Heart right ventricle (tissue), 16 donors: ENCODE measurements at regions not wholly inside any gene's neighbourhood (a gene's known extent, or its start where the extent isn't known, plus 50 kb on each side); places are given as distances from the start of the nearest gene placed in this dataset.
A peak's percentile ranks its signal among the peaks of the same experiment; 100 is the strongest.

Source experiments
- ATAC-seq, 8 donors: fragments of 200-7000 bp; cut with Tn5 transposase; one replicate each; pipeline ENCODE4 v1.9.1; 2020; ENCODE audit warnings: mild to moderate bottlenecking in 8 of 8, moderate library complexity in 8 of 8, moderate number of reproducible peaks in 1 of 8
- DNase-seq, 2 donors: peaks; one replicate each; pipeline ENCODE4 v3.0.0-alpha.2; 2020
- H3K27ac ChIP-seq, 10 donors: fragments of 200-600 bp; sonication (generic) in 2 of 10; one replicate each; pipeline versions ENCODE4 v1.5.0 to v1.8.0; 2020 to 2022; ENCODE audit warnings: mild to moderate bottlenecking in 3 of 10
- H3K27me3 ChIP-seq, 7 donors: fragments of 200-600 bp; one replicate each; pipeline ENCODE4 v1.8.0; 2021 to 2022; ENCODE audit warnings: mild to moderate bottlenecking in 2 of 7
- H3K36me3 ChIP-seq, 9 donors: fragments of 200-600 bp; sonication (generic) in 1 of 9; one replicate each; pipeline versions ENCODE4 v1.5.0 to v1.8.0; 2020 to 2022; ENCODE audit warnings: mild to moderate bottlenecking in 2 of 9
- H3K4me1 ChIP-seq, 9 donors: fragments of 200-600 bp; sonication (generic) in 1 of 9; one replicate each; pipeline versions ENCODE4 v1.5.0 to v1.8.0; 2020 to 2022; ENCODE audit warnings: mild to moderate bottlenecking in 4 of 9
- H3K4me3 ChIP-seq, 10 donors: fragments of 200-600 bp; sonication (generic) in 2 of 10; one replicate each; pipeline versions ENCODE4 v1.5.0 to v1.8.0; 2020 to 2022; ENCODE audit warnings: mild to moderate bottlenecking in 7 of 10, moderate library complexity in 2 of 10
- H3K9me3 ChIP-seq, 11 donors: fragments of 200-600 bp in 10 of 11; sonication (generic) in 2 of 11; one replicate each; pipeline versions ENCODE4 v1.5.0 to v1.8.0; 2013 to 2022; ENCODE audit warnings: mild to moderate bottlenecking in 2 of 11, control low read depth in 1 of 11, moderate library complexity in 1 of 11
- WGBS, 2 donors: extraction: QIAGEN DNeasy Blood & Tissue Kit; methylation state at CpG; one replicate each; pipeline ENCODE4 v1.1.7; 2013; ENCODE audit warnings: inconsistent platforms in 1 of 2; 5-methylcytosine and 5-hydroxymethylcytosine counted together
- intact Hi-C, 10 donors: fragments of 100-400 bp; cut with DNase I; formaldehyde crosslinking; loops; one replicate each; pipeline versions ENCODE4 v1.11.1 to v1.14.2; 2022
- TF ChIP-seq, protein P1 (sequence below), 9 donors: fragments of 200-600 bp; sonication (generic) in 2 of 9; IDR thresholded peaks; one replicate each; pipeline versions ENCODE4 v1.5.0 to v1.8.0; 2021 to 2022; ENCODE audit warnings: antibody characterized with exemption in 9 of 9, mild to moderate bottlenecking in 5 of 9, moderate library complexity in 1 of 9
- donor health status: Arrhythmogenic right ventricular cardiomyopathy.
- donor health status: ischemic (EF 13 %, LVEDD 7.1; RV severe dilation, severe dysfunction).
- donor health status: healthy with polysubstance abuse.
- donor health status: DM: no; HTN: yes; CAD: no.
- donor health status: DM: no; HTN: no; CAD: no.
- donor health status: ischemic (EF 25% LVEDD 6.9; RV normal size, moderate dysfunction).
- donor health status: ischemic (EF 25% LVEDD 5.7; RV mildly dilated, moderate dysfunction).
- donor health status: healthy.
- donor health status: DM: yes; HTN: yes; CAD: no.
- donor health status: Ischemic cardiomyopathy.
- donor health status: ischemic (EF 35%, LVEDD 5.7; RV mildly dilated, moderate dysfunction).
- donor health status: nonischemic (EF 11% LVEDD 7.7; RV severe dilation, severe dysfunction).
- donor health status: DM: yes; HTN: yes; CAD: no.
- donor health status: PGD.
- donor health status: ischemic (EF 29% LVEDD 5.4; RV normal size, mild dysfunction).
- donor health status: nonischemic (EF 23%, LVEDD 6.1; RV moderate dilation, normal function).

DNA sequence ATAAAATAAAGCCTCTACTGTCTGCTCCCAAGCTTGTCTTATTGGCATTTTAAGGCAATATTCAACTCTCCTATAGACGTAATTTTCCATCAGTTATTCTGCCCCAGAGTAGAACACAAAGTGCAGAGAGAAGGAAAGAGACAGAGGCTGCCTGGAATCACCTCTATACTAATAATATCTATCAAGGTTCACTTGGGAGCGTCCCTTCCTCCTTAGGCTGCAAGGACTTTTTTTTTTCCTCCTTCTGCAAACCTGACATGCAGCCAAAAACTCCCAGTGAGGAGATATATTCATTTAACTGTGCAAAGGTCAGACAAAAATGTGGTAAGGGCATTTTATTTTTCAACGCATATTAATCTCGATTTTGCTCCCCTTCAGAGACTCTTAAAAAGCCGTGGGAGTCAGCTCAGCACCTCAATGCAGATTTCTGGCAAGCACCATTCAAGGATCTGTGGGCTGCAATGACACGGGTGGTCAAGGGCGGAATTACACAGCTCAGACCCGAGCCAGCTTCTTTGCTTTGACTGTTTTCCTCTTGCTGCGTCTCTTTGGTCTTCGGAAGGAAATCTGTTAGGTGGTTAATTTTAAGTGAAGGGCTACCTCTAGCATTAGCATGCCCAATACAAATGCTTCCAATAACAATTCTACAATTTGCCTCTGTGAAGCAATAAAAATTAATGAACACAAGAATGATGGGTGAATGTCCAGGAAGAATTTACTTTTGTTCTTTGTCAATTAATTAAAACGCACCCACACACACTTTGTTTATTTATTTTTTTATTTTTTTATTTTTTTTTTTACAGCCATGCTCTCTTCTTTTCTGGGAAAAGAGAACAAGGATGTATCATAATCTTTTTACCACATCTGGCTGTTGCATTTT is 587.7 kb upstream of the GRAMD2B start:
- H3K36me3 ChIP-seq: no peaks in the 10 kb centered on the region
- H3K9me3 ChIP-seq: peaks cover 0 to 5% (median 0%) of the 10 kb centered on the region in 11 donors
- H3K27ac ChIP-seq: no peak overlapping the region
- peak overlapping the region in 4 of 10 donors; percentile 10 to 43 (median 30) for H3K4me3 ChIP-seq
- TF ChIP-seq, protein P1, sequence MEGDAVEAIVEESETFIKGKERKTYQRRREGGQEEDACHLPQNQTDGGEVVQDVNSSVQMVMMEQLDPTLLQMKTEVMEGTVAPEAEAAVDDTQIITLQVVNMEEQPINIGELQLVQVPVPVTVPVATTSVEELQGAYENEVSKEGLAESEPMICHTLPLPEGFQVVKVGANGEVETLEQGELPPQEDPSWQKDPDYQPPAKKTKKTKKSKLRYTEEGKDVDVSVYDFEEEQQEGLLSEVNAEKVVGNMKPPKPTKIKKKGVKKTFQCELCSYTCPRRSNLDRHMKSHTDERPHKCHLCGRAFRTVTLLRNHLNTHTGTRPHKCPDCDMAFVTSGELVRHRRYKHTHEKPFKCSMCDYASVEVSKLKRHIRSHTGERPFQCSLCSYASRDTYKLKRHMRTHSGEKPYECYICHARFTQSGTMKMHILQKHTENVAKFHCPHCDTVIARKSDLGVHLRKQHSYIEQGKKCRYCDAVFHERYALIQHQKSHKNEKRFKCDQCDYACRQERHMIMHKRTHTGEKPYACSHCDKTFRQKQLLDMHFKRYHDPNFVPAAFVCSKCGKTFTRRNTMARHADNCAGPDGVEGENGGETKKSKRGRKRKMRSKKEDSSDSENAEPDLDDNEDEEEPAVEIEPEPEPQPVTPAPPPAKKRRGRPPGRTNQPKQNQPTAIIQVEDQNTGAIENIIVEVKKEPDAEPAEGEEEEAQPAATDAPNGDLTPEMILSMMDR (IDR thresholded peaks at IDR 0.05): peak; percentile 50 to 79 (median 69)
- DNase-seq (peak; percentile 15 to 30), ATAC-seq (peak; percentile 59 to 83 (median 70))
- intact Hi-C loops: loop anchor here in 1 of 10 donors (10.0 kb wide), 1 partner anchor 1901 kb away; no protein-coding TSS in a partner anchor
- WGBS, 2 donors: 14 to 24% methylated on average over 11 of the region's 11 CpGs
- no peaks in the 10 kb centered on the region for H3K27me3 ChIP-seq
- peaks cover 0 to 17% (median 5%) of the 10 kb centered on the region in 9 donors for H3K4me1 ChIP-seq

DNA sequence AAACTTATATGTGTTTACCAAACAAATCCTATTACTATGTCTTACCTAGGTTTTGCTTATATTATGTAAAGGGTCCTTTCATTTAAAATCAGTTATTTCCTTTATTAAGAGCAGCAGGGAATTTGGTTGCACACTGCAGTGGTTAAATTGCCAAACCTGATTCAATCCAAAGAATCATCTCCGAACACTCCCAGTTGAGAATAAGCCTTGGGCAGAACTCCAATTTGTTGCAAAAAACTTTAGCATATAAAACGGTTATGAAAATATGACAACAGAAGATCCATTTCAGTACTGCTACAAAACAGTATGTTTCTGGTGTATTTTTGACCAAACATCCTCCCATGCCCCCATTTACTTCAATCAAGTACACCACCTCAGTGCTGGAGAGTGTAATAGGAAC is 587.0 kb upstream of the GRAMD2B start:
- TF ChIP-seq, protein P1 (IDR thresholded peaks at IDR 0.05): no peak
- Histone ChIP-seq H3K4me3 (no peak overlapping the region), H3K36me3 (no peaks in the 10 kb centered on the region), H3K9me3 (peaks cover 0 to 9% (median 0%) of the 10 kb centered on the region in 11 donors), H3K27me3 (no peaks in the 10 kb centered on the region), H3K4me1 (peaks cover 0 to 17% (median 5%) of the 10 kb centered on the region in 9 donors), H3K27ac (no peak overlapping the region)
- WGBS, 2 donors: 58 to 65% methylated on average over 2 of the region's 2 CpGs
- DNase-seq (no peak), ATAC-seq (no peak)
- intact Hi-C loops: loop anchor here in 1 of 10 donors (10.0 kb wide), 1 partner anchor 1901 kb away; no protein-coding TSS in a partner anchor

DNA sequence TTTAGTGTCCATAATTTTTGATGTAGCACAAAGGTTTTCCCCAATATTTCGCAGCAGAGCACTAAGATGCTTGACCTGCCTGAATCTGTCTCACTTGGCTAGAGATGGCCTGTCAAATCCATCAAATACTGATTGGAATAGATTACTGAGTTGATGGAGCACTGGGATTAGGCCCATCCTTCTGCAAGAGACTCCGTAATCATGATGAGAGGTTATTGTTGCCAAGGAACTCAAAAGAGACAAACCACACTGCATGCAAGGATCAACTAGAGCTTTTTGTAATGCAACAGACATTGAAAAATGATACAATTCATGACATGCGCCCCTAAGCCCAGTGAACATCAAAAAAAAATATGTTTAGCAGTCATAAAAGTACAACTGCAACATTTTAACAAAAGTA is 585.3 kb upstream of the GRAMD2B start:
- Histone ChIP-seq H3K27me3 (no peaks in the 10 kb centered on the region), H3K4me1 (peaks cover 0 to 16% (median 5%) of the 10 kb centered on the region in 9 donors), H3K4me3 (no peak overlapping the region), H3K27ac (no peak overlapping the region), H3K9me3 (peaks cover 0 to 20% (median 0%) of the 10 kb centered on the region in 11 donors), H3K36me3 (no peaks in the 10 kb centered on the region)
- no peak for ATAC-seq
- DNase-seq: no peak
- intact Hi-C loops: loop anchor here in 1 of 10 donors (10.0 kb wide), 1 partner anchor 1903 kb away; no protein-coding TSS in a partner anchor
- WGBS, 2 donors: 90 to 98% methylated on average over 3 of the region's 3 CpGs
- TF ChIP-seq, protein P1 (IDR thresholded peaks at IDR 0.05): no peak

DNA sequence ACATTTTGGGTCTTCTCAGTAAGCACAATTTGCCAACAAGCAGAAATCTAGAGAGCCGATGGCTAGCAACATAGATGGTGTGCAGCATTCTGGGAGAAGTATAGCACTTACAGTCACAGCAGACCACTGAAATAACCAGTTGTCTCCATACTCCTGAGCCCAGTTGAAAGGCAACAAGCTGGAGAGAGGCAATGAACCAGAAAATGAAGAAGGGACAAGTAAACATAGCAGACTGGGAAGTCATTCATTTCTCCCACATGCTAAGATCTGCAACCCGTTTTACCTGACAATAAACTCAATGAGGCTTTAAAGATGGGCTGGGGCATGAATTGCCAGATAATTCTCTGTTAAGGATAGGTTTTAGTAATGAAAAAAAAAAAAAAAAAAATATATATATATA is 575.6 kb upstream of the GRAMD2B start:
- Histone ChIP-seq H3K27me3 (no peaks in the 10 kb centered on the region), H3K36me3 (no peaks in the 10 kb centered on the region), H3K27ac (no peak overlapping the region), H3K9me3 (peaks cover 0 to 33% (median 3%) of the 10 kb centered on the region in 11 donors), H3K4me1 (no peaks in the 10 kb centered on the region), H3K4me3 (no peak overlapping the region)
- WGBS, 2 donors: 93 to 95% methylated on average over 2 of the region's 2 CpGs
- no peak for ATAC-seq
- TF ChIP-seq, protein P1 (IDR thresholded peaks at IDR 0.05): no peak
- intact Hi-C loops: no loop called here
- DNase-seq: no peak
